HG02938 (cell line): ENCODE measurements at regions not wholly inside any gene's neighbourhood (a gene's known extent, or its start where the extent isn't known, plus 50 kb on each side); places are given as distances from the start of the nearest gene placed in this dataset.

ENCODE experiments used
- ATAC-seq: cut with Tn5 transposase; IDR thresholded peaks from one replicate; pipeline ENCODE4 v1.9.1; 2021; ENCODE audit warnings: mild to moderate bottlenecking, moderate library complexity; ENCODE audit not compliant: unreplicated experiment

GRCh38 chr1:8093221-8093980 is 67.3 kb upstream of the ERRFI1 start:
- no peak for ATAC-seq

GRCh38 chr1:8092657-8093056 is 66.5 kb upstream of the ERRFI1 start:
- ATAC-seq: no peak

GRCh38 chr1:8091691-8092090 is 65.6 kb upstream of the ERRFI1 start:
- no peak for ATAC-seq

DNA sequence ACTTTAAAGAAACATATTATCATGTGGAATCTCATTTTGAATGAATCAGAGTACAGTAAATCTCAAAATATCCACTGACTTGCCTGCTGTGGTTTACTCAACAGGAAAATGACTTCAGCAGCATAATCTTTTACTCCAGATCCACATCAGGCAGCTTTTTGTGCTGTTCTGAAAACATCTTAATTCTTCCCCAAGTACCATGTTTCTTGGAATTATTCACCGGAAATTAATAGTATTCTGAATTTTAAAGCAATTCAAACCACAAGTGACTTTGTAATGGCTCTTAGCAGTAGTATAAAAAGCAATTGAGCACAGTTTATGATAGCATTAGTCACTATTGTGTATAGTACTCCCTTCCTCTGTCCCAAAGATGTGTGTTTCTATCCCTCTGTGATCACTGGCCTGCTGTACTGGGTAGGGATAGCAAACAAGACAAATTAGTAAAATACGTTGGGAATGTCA is 64.2 kb upstream of the ERRFI1 start:
- no peak for ATAC-seq

DNA sequence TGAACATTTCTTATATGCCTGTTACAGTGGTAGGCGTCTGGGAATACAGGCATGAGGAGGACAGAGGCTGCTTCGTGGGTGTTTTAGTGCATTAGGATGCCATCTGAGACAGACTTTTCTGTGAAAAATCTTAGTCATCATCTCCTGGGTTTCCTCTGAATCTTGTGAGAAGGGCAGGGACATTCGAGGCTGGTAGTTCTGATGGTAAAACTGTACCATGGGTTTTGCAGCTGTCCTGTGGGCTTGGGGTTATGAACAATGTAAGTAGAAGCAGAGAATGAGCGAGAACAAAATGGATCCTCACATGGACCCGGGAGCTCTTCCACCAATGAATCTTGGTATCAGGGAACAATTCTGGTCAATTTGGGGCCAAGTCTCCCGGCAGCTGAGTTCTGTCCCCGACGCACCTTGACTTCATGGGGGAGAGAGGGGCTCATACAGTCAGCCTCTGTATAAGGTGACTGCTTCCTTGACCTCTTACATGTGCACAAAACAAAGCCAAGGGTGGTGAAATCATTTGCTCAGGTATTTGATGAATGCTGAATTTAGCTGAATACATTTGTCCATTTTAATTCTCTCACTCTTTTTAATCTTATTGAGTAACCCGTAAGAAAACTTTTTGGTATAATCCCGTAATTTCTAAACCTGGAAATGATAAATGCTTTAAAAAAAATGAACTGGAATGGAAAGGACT is 63.6 kb upstream of the ERRFI1 start:
- no peak for ATAC-seq

GRCh38 chr1:8086055-8086454 is 59.9 kb upstream of the ERRFI1 start:
- no peak for ATAC-seq

- ATAC-seq: no peak
Measured at GRCh38 chr1:8084913-8085312, 58.8 kb upstream of the ERRFI1 start.

DNA sequence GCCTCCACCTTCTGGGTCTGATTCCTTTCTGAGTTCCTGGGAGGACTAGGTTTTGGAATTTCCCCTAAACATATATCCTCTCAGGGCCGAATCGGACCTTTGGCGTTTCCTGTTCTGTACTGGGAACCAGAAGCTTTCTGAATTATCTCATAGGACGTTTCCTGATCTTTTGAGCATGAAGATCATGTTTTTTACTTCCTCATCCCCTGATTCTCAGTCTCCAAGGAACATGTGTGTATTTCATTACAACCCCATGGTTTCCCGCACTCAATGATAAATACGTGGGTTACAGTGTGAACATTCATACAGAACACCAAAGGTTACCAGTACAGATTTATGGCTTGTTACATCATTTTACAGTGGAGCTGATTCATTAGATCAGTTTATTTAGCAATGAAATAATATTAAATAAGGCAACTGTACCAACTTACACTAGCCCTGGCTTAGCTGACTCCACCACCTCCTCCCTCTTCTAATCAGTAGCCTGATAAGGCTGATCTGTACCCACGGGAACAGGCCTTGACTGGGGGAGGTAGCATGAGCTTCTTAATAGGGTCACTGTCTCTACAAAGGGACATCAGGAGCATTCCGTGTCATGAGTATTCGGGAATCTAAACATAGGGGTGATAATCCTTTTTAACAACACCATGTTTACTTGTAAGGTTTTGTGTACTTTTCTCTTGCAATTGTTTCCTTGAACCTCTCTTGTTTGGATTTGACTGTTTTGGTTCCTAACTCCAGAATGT is 57.8 kb upstream of the ERRFI1 start:
- ATAC-seq: no peak

GRCh38 chr1:8082945-8083344 is 56.8 kb upstream of the ERRFI1 start:
- no peak for ATAC-seq

GRCh38 chr1:8078176-8078671 is 52.1 kb upstream of the ERRFI1 start:
- ATAC-seq: no peak

- no peak for ATAC-seq
Measured at GRCh38 chr1:8077602-8078001, 51.5 kb upstream of the ERRFI1 start.

DNA sequence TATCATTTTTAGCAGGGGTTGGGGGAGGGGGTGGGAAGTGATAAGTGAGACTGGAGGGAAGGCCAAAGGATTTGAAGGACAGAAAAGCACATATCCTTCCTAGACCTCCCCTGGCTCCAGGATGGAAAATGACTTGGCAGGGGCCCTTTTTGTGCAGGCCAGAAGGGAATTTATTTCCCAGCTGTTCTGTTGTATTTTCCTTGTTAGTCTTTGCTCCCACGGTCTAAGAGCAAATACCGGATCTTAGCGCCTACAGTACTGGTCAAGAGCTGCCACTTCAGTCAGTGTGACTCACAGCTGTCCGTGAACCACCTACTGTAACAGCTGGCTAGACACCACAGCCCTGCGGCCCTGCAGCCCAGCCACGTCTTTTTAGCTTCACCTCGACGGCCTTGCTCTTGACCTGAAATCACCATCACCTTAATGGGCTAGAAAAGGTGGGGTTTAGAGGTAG is 51.0 kb upstream of the ERRFI1 start:
- no peak for ATAC-seq

DNA sequence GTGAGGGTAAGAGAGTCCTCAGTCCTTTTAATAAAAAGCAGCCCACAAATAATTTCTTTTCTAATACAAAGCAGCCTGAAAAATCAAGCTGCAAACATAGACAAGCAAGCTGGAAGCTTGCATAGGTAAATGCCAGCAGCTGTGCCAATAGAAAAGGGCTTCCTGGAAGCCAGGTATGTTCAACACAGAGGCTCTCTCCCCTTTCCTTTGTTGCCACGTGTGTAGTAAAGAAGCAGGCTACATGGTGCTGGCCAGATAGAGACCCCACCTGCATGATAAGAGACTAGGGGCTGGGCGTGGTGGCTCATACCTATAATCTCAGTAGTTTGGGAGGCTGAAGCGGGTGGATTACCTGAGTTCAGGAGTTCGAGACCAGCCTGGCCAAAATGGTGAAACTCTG is 50.1 kb upstream of the ERRFI1 start:
- ATAC-seq: no peak
